HL-60 (cell line): ENCODE measurements at regions not wholly inside any gene's neighbourhood (a gene's known extent, or its start where the extent isn't known, plus 50 kb on each side); places are given as distances from the start of the nearest gene placed in this dataset.

Experiments
- DNase-seq, 2 experiments: peaks; one replicate each; pipeline ENCODE4 v3.0.0-alpha.2; 2010 to 2020; ENCODE audit warnings: low read depth in 1 of 2, low spot score in 1 of 2
- H3K27ac ChIP-seq: fragments of 250-450 bp; sonication (Bioruptor Pico); replicated peaks from 2 replicates; pipeline ENCODE4 v1.5.1; 2020; ENCODE audit warnings: mild to moderate bottlenecking, moderate library complexity
- H3K27me3 ChIP-seq: fragments of 250-450 bp; sonication (Bioruptor Pico); 2 replicates; pipeline ENCODE4 v1.5.1; 2021; ENCODE audit warnings: mild to moderate bottlenecking, moderate library complexity; ENCODE audit not compliant: insufficient read depth, poor library complexity, severe bottlenecking
- H3K4me3 ChIP-seq: replicated peaks from 2 replicates; pipeline ENCODE4 v1.5.1; 2011; ENCODE audit warnings: mild to moderate bottlenecking, control low read depth, low read length; ENCODE audit not compliant: insufficient read depth
- GABPA ChIP-seq: IDR thresholded peaks from 2 replicates; pipeline ENCODE4 v1.6.1; 2012; ENCODE audit warnings: low read depth
- POLR2AphosphoS5 ChIP-seq: IDR thresholded peaks from 2 replicates; pipeline ENCODE4 v1.6.1; 2012; ENCODE audit warnings: low read depth
- SPI1 ChIP-seq: IDR thresholded peaks from 2 replicates; pipeline ENCODE4 v1.6.1; 2012; ENCODE audit warnings: low read depth, mild to moderate bottlenecking, borderline replicate concordance
- TF ChIP-seq, protein P1 (sequence below): IDR thresholded peaks from 2 replicates; pipeline ENCODE4 v1.6.1; 2012; ENCODE audit warnings: low read depth; ENCODE audit not compliant: insufficient replicate concordance
- TF ChIP-seq, protein P2 (sequence below): IDR thresholded peaks from one replicate; pipeline ENCODE4 v1.5.1; 2011; ENCODE audit warnings: low read length, control low read depth, inconsistent platforms; ENCODE audit not compliant: insufficient read depth

DNA sequence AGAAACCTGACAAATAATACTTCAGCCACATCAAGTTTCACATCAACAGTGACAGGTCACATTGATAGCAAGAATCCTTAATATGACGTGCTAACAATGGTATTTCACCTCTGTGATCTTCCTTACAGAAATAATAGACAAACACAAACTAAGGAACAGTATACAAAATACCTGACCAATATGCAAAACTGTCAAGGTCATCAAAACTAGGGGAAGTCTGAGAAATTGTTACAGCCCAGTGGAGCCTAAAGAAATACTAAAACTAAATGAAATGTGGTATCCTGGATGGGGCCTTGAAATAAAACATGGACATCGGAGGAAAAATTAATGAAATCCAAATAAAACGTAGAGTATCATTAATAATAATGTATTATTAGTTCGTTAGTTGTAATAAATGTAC lies 422.0 kb upstream of the ZNF385D start:
- Histone ChIP-seq H3K27ac (no peak overlapping the region), H3K4me3 (no peak overlapping the region), H3K27me3 (no peaks in the 10 kb centered on the region)
- no peak for TF ChIP-seq GABPA
- TF ChIP-seq POLR2AphosphoS5: no peak
- TF ChIP-seq, protein P1, sequence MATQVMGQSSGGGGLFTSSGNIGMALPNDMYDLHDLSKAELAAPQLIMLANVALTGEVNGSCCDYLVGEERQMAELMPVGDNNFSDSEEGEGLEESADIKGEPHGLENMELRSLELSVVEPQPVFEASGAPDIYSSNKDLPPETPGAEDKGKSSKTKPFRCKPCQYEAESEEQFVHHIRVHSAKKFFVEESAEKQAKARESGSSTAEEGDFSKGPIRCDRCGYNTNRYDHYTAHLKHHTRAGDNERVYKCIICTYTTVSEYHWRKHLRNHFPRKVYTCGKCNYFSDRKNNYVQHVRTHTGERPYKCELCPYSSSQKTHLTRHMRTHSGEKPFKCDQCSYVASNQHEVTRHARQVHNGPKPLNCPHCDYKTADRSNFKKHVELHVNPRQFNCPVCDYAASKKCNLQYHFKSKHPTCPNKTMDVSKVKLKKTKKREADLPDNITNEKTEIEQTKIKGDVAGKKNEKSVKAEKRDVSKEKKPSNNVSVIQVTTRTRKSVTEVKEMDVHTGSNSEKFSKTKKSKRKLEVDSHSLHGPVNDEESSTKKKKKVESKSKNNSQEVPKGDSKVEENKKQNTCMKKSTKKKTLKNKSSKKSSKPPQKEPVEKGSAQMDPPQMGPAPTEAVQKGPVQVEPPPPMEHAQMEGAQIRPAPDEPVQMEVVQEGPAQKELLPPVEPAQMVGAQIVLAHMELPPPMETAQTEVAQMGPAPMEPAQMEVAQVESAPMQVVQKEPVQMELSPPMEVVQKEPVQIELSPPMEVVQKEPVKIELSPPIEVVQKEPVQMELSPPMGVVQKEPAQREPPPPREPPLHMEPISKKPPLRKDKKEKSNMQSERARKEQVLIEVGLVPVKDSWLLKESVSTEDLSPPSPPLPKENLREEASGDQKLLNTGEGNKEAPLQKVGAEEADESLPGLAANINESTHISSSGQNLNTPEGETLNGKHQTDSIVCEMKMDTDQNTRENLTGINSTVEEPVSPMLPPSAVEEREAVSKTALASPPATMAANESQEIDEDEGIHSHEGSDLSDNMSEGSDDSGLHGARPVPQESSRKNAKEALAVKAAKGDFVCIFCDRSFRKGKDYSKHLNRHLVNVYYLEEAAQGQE: no peak
- no peak for DNase-seq

DNA sequence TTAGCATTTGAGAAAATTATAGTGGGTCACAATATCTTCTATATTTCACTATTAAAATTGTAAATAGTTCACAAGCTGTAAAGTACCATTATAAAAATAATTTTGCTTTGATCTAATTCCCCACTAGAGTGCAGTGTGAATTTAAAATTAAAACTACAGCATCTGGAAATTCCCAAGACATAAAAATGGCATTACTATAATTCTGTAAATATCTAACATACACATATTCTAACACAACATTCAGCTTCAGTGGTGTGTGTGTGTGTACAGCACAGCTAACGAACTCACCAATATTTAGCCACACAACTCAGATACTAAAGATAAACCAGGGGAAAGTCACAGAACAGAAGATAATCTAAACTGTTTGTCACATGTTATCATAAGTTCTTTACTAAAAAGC lies 424.9 kb upstream of the ZNF385D start:
- TF ChIP-seq, protein P2, sequence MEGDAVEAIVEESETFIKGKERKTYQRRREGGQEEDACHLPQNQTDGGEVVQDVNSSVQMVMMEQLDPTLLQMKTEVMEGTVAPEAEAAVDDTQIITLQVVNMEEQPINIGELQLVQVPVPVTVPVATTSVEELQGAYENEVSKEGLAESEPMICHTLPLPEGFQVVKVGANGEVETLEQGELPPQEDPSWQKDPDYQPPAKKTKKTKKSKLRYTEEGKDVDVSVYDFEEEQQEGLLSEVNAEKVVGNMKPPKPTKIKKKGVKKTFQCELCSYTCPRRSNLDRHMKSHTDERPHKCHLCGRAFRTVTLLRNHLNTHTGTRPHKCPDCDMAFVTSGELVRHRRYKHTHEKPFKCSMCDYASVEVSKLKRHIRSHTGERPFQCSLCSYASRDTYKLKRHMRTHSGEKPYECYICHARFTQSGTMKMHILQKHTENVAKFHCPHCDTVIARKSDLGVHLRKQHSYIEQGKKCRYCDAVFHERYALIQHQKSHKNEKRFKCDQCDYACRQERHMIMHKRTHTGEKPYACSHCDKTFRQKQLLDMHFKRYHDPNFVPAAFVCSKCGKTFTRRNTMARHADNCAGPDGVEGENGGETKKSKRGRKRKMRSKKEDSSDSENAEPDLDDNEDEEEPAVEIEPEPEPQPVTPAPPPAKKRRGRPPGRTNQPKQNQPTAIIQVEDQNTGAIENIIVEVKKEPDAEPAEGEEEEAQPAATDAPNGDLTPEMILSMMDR: no peak
- no peak for TF ChIP-seq GABPA
- no peak for TF ChIP-seq POLR2AphosphoS5
- TF ChIP-seq, protein P1: no peak
- TF ChIP-seq SPI1: no peak
- no peak for DNase-seq
- H3K4me3 ChIP-seq: no peak overlapping the region
- no peaks in the 10 kb centered on the region for H3K27me3 ChIP-seq
- H3K27ac ChIP-seq: no peak overlapping the region

DNA sequence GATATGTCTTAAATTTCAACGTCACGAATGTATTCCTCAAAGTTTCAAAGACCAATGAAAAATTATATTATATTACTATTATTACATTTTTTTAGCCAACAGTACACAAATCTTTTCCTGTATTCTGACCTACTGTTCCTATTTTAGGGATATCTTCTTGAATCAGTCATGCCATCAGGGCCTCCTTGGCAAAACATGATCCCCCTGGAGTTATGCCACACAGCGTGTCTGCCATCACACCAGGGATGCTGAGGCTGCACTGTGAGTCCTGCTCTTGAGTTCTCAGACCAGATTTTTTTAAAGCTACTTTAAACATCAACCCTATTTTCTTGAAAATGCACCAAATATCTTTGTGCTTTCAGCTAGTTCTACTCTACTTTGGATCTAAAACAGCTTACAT lies 425.9 kb upstream of the ZNF385D start:
- Histone ChIP-seq H3K4me3 (no peak overlapping the region), H3K27me3 (no peaks in the 10 kb centered on the region), H3K27ac (no peak overlapping the region)
- DNase-seq: no peak
- TF ChIP-seq POLR2AphosphoS5: no peak
- no peak for TF ChIP-seq SPI1
- TF ChIP-seq, protein P2: no peak
- TF ChIP-seq GABPA: no peak

DNA sequence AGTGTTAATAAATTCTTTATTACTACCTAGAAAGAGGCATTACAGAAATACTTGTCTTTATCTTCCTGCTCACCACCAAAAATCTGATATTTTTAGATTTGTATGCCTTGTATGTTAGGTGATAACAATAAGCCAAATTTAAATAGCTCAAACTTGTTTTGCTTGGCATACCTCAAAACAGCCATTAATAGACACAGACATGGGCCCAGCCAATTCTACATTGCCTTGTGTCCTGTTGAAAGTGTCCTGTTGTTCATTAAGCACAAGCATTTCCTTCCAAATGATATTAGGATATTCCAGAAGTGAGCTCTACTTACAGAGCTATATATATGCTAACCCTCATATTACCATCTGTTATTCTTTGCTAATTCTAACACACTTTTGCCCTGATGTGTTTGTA lies 438.6 kb upstream of the ZNF385D start:
- no peak for DNase-seq

More for the DNA sequence above, 438.6 kb upstream of the ZNF385D start:
- H3K27ac ChIP-seq: no peak overlapping the region
- no peaks in the 10 kb centered on the region for H3K27me3 ChIP-seq
- no peak for TF ChIP-seq GABPA
- TF ChIP-seq, protein P2: no peak
- TF ChIP-seq POLR2AphosphoS5: no peak
- TF ChIP-seq SPI1: no peak
- TF ChIP-seq, protein P1: no peak
- no peak overlapping the region for H3K4me3 ChIP-seq
